LoVo (cell line): ENCODE measurements at regions not wholly inside any gene's neighbourhood (a gene's known extent, or its start where the extent isn't known, plus 50 kb on each side); places are given as distances from the start of the nearest gene placed in this dataset.
"Not testable (repeated sequence)": the region's sequence is repeated elsewhere in the genome, so short reads cannot be mapped to it uniquely, and the experiment has no call there.

ENCODE experiments used
- DNase-seq: peaks from one replicate; pipeline ENCODE4 v3.0.0-alpha.2; 2016; ENCODE audit warnings: low spot score

DNA sequence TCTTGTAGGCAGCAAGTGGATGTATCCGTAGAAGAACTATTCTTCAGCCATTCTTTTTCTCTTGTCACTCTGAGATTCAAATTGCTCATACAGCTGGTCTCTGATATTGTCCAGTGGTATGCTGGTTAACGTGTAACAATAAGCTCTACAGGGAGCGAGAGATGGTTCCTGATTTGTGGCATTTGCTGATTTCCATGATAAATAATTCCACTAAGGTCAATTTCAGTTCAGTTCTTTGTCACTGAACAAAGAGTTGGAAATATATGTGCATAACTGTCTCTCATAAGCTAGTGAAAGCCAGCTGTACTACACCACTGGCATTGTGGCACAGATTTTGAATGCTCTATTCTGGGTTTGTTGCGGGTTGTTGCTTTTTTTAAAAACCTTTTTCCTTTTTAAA lies 131.7 kb downstream of the MTHFS start:
- no peak for DNase-seq

DNA sequence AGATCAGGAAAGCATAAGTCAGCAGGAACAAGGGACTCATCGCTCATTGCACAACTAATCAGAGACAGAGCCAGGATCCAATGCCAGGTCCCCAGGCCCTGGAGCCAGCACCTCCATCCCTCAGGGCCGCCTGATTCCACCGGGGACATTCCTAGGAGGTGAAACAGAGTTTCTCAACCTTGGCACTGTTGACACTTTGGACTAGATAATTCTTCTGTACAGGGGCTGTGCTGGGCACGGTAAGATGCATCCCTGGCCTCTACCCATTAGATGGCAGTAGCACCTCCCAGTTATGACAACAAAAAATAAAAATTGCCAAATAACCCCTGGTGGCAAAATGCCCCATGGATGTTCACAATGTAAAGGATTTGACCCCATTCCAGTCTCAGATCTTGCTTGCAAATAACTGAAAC lies 127.7 kb downstream of the MTHFS start:
- DNase-seq = no peak

DNA sequence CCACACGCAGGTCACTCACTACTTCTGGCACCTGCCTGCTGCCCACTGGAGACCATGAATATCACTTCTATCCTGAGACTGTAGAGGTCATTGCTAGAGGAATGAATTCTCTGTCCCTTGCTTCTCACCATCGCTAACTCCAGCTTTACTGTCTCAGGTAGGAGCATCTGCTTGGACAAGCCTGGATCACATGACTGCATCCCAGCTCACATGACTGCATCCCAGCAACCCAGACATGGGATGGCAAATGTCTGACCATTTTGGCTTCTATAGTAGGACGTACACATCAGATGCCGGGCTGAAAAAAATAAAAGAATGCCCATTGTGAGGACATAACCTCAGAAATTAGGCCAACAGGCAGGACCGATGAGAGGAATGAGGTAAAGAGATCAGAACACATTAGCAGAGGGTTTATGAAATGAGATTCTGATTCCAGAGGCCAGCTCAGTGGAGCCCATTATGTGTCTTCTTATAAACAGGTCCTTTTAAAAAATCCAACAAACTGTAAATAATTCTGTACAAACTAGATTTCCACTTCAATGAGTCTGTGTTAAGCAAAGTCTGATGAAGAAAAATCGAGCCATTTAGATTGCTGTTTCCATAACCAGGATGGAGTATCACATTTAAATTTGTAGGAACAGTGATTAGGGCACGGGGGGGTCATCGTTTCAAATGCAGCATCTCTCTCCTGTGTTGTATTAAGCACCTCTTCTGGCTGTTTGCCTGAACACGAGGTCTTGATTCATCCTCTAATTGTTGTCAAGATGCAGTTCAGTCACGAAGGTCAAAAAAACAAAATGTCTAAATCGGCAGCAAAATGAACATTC lies 126.7 kb downstream of the MTHFS start:
- DNase-seq = no peak

DNA sequence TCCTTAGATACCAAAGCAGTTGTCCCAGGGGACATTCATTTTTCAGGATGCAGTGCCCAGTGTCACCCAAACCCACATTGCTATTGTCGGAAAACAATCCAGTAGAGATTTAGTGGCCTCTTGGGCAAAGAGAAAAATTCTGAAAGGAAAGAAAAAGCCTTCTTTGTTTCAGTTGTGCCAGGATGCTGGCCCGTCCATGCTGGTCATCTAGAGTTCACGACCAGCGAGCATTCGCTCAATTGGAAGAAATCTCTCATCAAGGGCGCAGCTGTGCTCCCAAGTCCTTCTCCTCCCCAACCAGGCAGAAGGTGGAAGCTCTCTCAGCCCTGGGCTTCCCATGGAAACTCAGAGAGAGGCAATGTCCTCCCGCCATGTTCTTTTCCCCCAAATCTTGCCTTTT lies 123.7 kb downstream of the MTHFS start:
- no peak for DNase-seq

DNA sequence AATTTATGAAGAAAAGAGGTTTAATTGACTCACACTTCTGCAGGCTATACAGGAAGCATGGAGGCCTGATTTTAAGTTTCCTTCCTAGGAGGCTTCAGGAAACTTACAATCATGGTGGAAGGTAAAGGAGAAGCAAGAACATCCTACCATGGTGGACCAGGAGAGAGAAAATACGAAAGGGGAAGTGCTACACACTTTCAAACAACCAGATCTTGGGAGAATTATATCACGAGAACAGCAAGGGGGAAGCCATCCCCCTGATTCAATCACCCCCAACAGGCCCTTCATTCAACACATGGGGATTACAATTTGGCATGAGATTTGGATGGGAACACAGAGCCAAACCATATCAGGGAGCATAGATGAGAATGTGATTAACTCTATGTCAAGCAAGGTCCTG lies 121.0 kb downstream of the MTHFS start:
- DNase-seq = no peak

DNA sequence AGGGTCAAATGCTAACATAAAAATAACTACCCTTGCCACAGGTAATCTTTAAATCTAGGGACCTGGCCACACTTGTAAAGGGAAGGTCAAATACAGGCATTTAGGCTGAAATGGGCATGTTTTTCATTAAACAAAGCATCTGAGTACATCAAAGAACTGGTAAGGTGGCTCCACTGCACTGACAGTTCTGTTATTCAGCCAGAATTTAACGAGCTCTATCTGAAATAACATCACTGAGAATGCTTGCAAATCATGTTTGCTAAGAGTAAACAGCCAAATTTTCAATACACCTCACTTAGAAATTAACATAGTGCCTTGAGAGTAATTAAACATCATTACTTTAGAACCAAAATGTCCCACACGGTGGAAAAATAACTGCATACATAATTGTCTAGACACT lies 118.9 kb downstream of the MTHFS start:
- no peak for DNase-seq

DNA sequence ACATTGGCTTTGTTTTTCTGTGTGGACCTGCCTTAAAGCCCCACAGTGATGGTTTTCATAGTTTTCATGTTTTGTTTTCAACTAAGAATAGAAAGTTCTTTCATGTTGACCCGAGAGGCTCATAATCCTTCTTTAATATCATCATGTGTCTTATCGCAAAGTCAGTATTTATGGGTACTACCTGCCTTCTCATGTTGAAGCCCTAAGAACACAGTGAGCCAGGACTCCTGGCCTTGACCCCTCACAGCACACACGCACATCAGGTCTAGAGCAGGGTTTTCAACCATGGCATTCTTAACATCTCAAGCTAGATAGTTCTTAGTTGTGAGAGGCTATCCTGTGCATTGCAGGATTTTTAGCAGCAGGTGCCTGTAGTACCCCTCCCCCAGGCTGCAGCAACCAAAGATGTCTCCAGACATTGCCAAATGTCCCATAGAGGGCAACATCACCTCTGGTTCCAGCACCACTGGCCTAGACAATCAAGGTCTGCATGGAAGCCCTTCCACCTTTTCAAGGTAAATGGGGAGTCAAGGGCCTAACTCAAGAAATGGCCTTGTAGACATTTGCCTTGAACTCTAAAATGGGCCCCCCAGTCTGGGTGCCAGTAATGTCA lies 118.3 kb downstream of the MTHFS start:
- no peak for DNase-seq

DNA sequence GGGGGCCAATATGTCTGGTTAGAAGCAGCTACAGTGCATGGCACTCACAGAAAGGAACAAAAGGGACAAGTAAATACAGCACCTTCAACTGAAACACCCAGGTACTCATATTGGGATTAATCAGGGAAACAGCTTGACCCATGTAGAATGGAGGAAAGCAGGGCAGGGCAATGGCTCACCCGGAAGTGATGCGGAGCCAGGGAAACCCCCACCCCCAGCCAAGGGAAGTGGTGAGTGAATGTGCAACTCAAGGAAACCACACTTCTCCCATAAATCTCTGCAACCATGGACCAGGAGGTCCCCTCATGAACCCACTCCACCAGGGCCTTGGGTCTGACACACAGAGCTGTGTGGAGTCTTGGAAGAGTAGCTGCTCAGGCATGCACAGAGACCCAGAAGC lies 117.1 kb downstream of the MTHFS start:
- no peak for DNase-seq

DNA sequence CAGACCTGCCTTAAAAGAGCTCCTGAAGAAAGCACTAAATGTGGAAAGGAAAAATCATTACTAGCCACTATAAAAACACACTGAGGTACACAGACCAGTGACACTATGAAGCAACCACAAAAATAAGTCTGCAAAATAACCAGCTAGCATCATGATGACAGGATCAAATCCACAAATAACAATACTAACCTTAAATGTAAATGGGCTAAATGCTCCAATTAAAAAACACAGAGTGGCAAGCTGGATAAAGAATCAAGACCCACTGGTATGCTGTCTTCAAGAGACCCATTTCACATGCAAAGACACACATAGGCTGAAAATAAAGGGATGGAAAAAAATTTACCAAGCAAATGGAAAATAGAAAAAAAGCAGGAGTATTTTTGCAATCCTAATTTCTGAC lies 114.5 kb downstream of the MTHFS start:
- not testable (repeated sequence) for DNase-seq
